Esophagus (tissue), 2 donors: ENCODE measurements at regions not wholly inside any gene's neighbourhood (a gene's known extent, or its start where the extent isn't known, plus 50 kb on each side); places are given as distances from the start of the nearest gene placed in this dataset.

ENCODE experiments used
- H3K27ac ChIP-seq, 2 donors: one replicate each; pipeline ENCODE4 v1.5.1; 2013; ENCODE audit warnings: low read depth in 2 of 2, mild to moderate bottlenecking in 2 of 2, inconsistent platforms in 1 of 2, low read length in 1 of 2, moderate library complexity in 1 of 2
- H3K27me3 ChIP-seq, 2 donors: one replicate each; pipeline ENCODE4 v1.6.1; 2013; ENCODE audit warnings: low read length in 2 of 2, control low read depth in 1 of 2, mild to moderate bottlenecking in 1 of 2; ENCODE audit not compliant: insufficient read depth in 2 of 2, control insufficient read depth in 1 of 2
- H3K36me3 ChIP-seq, 2 donors: one replicate each; pipeline ENCODE4 v1.6.1; 2013; ENCODE audit warnings: low read length in 1 of 2; ENCODE audit not compliant: control insufficient read depth in 2 of 2, insufficient read depth in 2 of 2
- H3K4me1 ChIP-seq, 2 donors: one replicate each; pipeline ENCODE4 v1.6.1; 2013; ENCODE audit warnings: low read length in 1 of 2; ENCODE audit not compliant: control insufficient read depth in 2 of 2, insufficient read depth in 2 of 2
- H3K4me3 ChIP-seq, 2 donors: one replicate each; pipeline ENCODE4 v1.5.1; 2013; ENCODE audit warnings: low read length in 2 of 2, mild to moderate bottlenecking in 2 of 2, low read depth in 1 of 2, moderate library complexity in 1 of 2
- H3K9me3 ChIP-seq, 2 donors: one replicate each; pipeline ENCODE4 v1.6.1; 2013; ENCODE audit warnings: mild to moderate bottlenecking in 2 of 2, low read depth in 1 of 2, low read length in 1 of 2, moderate library complexity in 1 of 2; ENCODE audit not compliant: control insufficient read depth in 2 of 2, insufficient read depth in 1 of 2
- WGBS, 2 donors: extraction: QIAGEN DNeasy Blood & Tissue Kit; methylation state at CpG; one replicate each; pipeline ENCODE4 v1.1.7; 2013; 5-methylcytosine and 5-hydroxymethylcytosine counted together
- donor health status: healthy with polysubstance abuse.
- donor health status: Bipolar disorder and iron deficiency.

DNA sequence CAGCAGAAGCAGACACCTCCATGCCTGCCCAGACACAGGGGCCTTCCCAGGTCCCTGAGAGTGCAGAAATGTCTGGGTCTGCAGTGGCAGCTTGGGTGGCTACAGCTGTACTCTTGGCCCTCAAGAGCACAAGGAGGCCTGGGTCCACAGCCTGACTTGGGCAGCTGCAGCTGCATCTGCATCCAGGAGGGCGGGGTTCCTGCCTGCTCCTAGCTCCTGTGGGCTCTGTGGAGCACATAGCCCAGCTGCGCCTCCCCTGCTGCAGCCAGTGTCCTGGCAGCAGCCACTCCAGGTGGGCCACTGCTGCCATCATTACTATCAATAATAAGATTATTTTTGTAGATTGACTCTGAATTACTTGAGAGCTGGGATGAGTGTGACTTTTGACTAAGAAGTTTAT, 162.0 kb upstream of the PTCH1 start:
- Histone ChIP-seq H3K36me3 (no peaks in the 10 kb centered on the region), H3K27me3 (no peaks in the 10 kb centered on the region), H3K4me1 (no peaks in the 10 kb centered on the region), H3K4me3 (no peak overlapping the region), H3K9me3 (no peaks in the 10 kb centered on the region), H3K27ac (no peak overlapping the region)
- 92 to 93% methylated on average over 2 of the region's 2 CpGs for WGBS, 2 donors

GRCh38 chr9:95670122-95670521, 153.4 kb upstream of the PTCH1 start:
- Histone ChIP-seq H3K9me3 (no peaks in the 10 kb centered on the region), H3K27me3 (peaks cover 0 to 4% of the 10 kb centered on the region in 2 donors), H3K27ac (no peak overlapping the region), H3K4me1 (no peaks in the 10 kb centered on the region), H3K4me3 (no peak overlapping the region), H3K36me3 (no peaks in the 10 kb centered on the region)
- WGBS, 2 donors = 77 to 94% methylated on average over 15 of the region's 15 CpGs

- 64 to 68% methylated on average over 7 of the region's 7 CpGs for WGBS, 2 donors
- no peaks in the 10 kb centered on the region for H3K36me3 ChIP-seq
- H3K4me1 ChIP-seq = no peaks in the 10 kb centered on the region
These were observed 152.5 kb upstream of the PTCH1 start for GRCh38 chr9:95669253-95669652.

DNA sequence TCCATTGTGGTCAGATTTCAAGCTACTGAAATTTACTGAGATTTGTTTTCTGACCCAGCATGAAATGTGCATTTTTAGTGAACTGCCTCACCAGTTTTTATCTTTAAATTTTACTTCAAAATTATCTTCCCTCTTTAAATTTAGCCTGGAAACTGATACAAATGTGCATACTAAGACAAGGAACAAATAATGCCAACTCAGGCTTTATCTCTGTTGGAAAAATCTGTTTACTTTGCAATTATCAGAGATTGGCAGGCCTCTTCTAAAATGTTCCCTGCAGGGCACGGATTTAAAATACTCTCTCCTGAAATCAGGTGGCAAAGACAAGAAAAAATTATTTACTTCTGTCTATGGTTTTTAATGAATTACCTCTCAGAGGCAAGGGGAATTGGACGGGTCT, 151.0 kb upstream of the PTCH1 start:
- Histone ChIP-seq H3K4me3 (no peak overlapping the region), H3K4me1 (no peaks in the 10 kb centered on the region), H3K9me3 (no peaks in the 10 kb centered on the region), H3K27ac (no peak overlapping the region), H3K36me3 (no peaks in the 10 kb centered on the region), H3K27me3 (peaks cover 0 to 4% of the 10 kb centered on the region in 2 donors)
- WGBS, 2 donors = 40 to 49% methylated on average over 2 of the region's 2 CpGs

More at GRCh38 chr9:95669253-95669652, 152.5 kb upstream of the PTCH1 start:
- Histone ChIP-seq H3K27me3 (peaks cover 0 to 4% of the 10 kb centered on the region in 2 donors), H3K4me3 (no peak overlapping the region), H3K9me3 (no peaks in the 10 kb centered on the region), H3K27ac (no peak overlapping the region)

DNA sequence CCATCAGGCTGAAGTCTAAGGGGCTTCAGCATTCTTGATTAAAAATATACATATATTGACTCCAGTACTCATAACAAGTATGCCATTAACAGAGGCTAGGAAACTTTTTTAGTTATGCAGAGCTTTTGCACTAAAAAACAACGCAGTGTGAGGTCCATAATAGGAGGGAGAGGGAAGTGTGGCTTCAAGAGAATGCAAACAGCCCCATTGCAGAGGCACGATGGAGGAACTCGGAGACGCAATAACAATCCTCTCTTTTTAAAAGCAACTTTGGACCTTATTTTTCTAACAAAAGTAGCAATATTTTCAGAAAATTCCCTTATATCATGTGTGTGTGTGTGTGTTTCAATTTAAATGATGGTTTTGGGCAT, 150.0 kb upstream of the PTCH1 start:
- no peak overlapping the region for H3K27ac ChIP-seq
- H3K36me3 ChIP-seq = no peaks in the 10 kb centered on the region
- H3K27me3 ChIP-seq = peaks cover 0 to 4% of the 10 kb centered on the region in 2 donors
- no peaks in the 10 kb centered on the region for H3K4me1 ChIP-seq
- 34% methylated on average over 4 of the region's 4 CpGs for WGBS, 2 donors
- no peak overlapping the region for H3K4me3 ChIP-seq
- H3K9me3 ChIP-seq = no peaks in the 10 kb centered on the region

GRCh38 chr9:95666096-95666784, 149.5 kb upstream of the PTCH1 start:
- no peaks in the 10 kb centered on the region for H3K9me3 ChIP-seq

DNA sequence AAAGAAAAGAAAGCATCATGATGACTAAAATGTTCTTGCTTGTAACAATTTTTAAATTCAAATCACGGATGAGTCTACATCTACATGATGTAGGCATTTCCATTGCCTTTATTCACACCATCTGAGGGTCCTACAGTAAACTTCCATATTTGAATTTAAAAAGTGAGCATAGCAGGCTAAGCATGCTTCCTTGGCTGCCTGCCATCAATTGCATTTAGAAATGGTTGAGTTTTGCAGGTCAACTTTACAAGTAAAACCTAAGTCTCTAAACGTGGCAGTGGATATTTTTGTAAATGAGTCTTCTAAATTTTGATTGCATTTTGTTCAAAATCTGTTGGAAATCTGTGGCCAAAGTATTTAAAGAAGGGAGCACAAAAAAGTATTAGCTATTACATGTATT, 136.5 kb upstream of the PTCH1 start:
- Histone ChIP-seq H3K4me3 (no peak overlapping the region), H3K9me3 (no peaks in the 10 kb centered on the region), H3K36me3 (no peaks in the 10 kb centered on the region), H3K4me1 (no peaks in the 10 kb centered on the region), H3K27me3 (no peaks in the 10 kb centered on the region), H3K27ac (no peak overlapping the region)
- WGBS, 2 donors = 63 to 66% methylated on average over 2 of the region's 2 CpGs

More at GRCh38 chr9:95666096-95666784, 149.5 kb upstream of the PTCH1 start:
- 77 to 79% methylated on average over 13 of the region's 13 CpGs for WGBS, 2 donors
- Histone ChIP-seq H3K4me3 (no peak overlapping the region), H3K27me3 (peaks cover 0 to 4% of the 10 kb centered on the region in 2 donors), H3K4me1 (no peaks in the 10 kb centered on the region), H3K36me3 (no peaks in the 10 kb centered on the region), H3K27ac (no peak overlapping the region)

GRCh38 chr9:95650720-95651119, 133.9 kb upstream of the PTCH1 start:
- no peaks in the 10 kb centered on the region for H3K4me1 ChIP-seq
- no peaks in the 10 kb centered on the region for H3K36me3 ChIP-seq
- H3K9me3 ChIP-seq = no peaks in the 10 kb centered on the region
- no peaks in the 10 kb centered on the region for H3K27me3 ChIP-seq
- H3K4me3 ChIP-seq = no peak overlapping the region
- H3K27ac ChIP-seq = no peak overlapping the region
- 77 to 78% methylated on average over 3 of the region's 3 CpGs for WGBS, 2 donors

- WGBS, 2 donors = 63 to 78% methylated on average over 8 of the region's 8 CpGs
These were observed 133.0 kb upstream of the PTCH1 start for GRCh38 chr9:95649801-95650213.

GRCh38 chr9:95648225-95648624, 131.5 kb upstream of the PTCH1 start:
- no peaks in the 10 kb centered on the region for H3K9me3 ChIP-seq
- no peaks in the 10 kb centered on the region for H3K4me1 ChIP-seq
- no peaks in the 10 kb centered on the region for H3K27me3 ChIP-seq
- WGBS, 2 donors = 93 to 95% methylated on average over 5 of the region's 5 CpGs
- no peaks in the 10 kb centered on the region for H3K36me3 ChIP-seq
- H3K4me3 ChIP-seq = no peak overlapping the region
- H3K27ac ChIP-seq = no peak overlapping the region

More at GRCh38 chr9:95649801-95650213, 133.0 kb upstream of the PTCH1 start:
- no peak overlapping the region for H3K4me3 ChIP-seq
- H3K4me1 ChIP-seq = no peaks in the 10 kb centered on the region
- no peaks in the 10 kb centered on the region for H3K27me3 ChIP-seq
- no peaks in the 10 kb centered on the region for H3K36me3 ChIP-seq
- no peak overlapping the region for H3K27ac ChIP-seq
- H3K9me3 ChIP-seq = no peaks in the 10 kb centered on the region
